Liver (tissue), 3 donors: ENCODE measurements at regions not wholly inside any gene's neighbourhood (a gene's known extent, or its start where the extent isn't known, plus 50 kb on each side); places are given as distances from the start of the nearest gene placed in this dataset.
"Not testable (repeated sequence)": the region's sequence is repeated elsewhere in the genome, so short reads cannot be mapped to it uniquely, and the experiment has no call there.

ENCODE experiments used
- CTCF ChIP-seq: fragments of 150-350 bp; IDR thresholded peaks from 2 replicates; pipeline ENCODE4 v1.5.1; 2017; ENCODE audit warnings: improper control_type of control experiment, low read depth, low read length; ENCODE audit not compliant: missing input control
- GABPA ChIP-seq, 2 donors: IDR thresholded peaks in 1 of 2; conservative IDR thresholded peaks in 1 of 2; 2 replicates each; pipeline ENCODE4 v1.6.1; 2016; ENCODE audit warnings: antibody characterized with exemption in 2 of 2, mild to moderate bottlenecking in 1 of 2, moderate library complexity in 1 of 2
- HNF4A ChIP-seq, 2 donors: conservative IDR thresholded peaks; 2 replicates each; pipeline ENCODE4 v1.6.1; 2016; ENCODE audit warnings: antibody characterized with exemption in 2 of 2, mild to moderate bottlenecking in 2 of 2
- JUND ChIP-seq, 2 donors: IDR thresholded peaks; 2 replicates each; pipeline ENCODE4 v1.6.1; 2016; ENCODE audit warnings: antibody characterized with exemption in 2 of 2
- REST ChIP-seq: IDR thresholded peaks from 2 replicates; pipeline ENCODE4 v1.6.1; 2016; ENCODE audit warnings: antibody characterized with exemption, mild to moderate bottlenecking
- RXRA ChIP-seq, 2 donors: IDR thresholded peaks; 2 replicates each; pipeline ENCODE4 v1.6.1; 2017 to 2018; ENCODE audit warnings: antibody characterized with exemption in 2 of 2, mild to moderate bottlenecking in 1 of 2
- TAF1 ChIP-seq: conservative IDR thresholded peaks from 2 replicates; pipeline ENCODE4 v1.6.1; 2016; ENCODE audit warnings: antibody characterized with exemption, mild to moderate bottlenecking
- YY1 ChIP-seq: IDR thresholded peaks from 2 replicates; pipeline ENCODE4 v1.6.1; 2016; ENCODE audit warnings: antibody characterized with exemption, mild to moderate bottlenecking
- donor health status: healthy.
- donor health status: healthy.

- not testable (repeated sequence) for TF ChIP-seq GABPA (IDR thresholded peaks at IDR 0.05 in 1 of 2, conservative IDR thresholded peaks at IDR 0.05 in 1 of 2); CTCF; REST; TAF1; YY1; HNF4A (conservative IDR thresholded peaks at IDR 0.05); RXRA (IDR thresholded peaks at IDR 0.05); JUND (IDR thresholded peaks at IDR 0.05)
Observed at GRCh38 chr16:70016751-70017150, 65.6 kb downstream of the CLEC18A start.
